Upper lobe of left lung (tissue), 4 donors: ENCODE measurements at regions not wholly inside any gene's neighbourhood (a gene's known extent, or its start where the extent isn't known, plus 50 kb on each side); places are given as distances from the start of the nearest gene placed in this dataset.
"Not testable (repeated sequence)": the region's sequence is repeated elsewhere in the genome, so short reads cannot be mapped to it uniquely, and the experiment has no call there.

ENCODE experiments used
- POLR2A ChIP-seq, 4 donors: fragments of 450-650 bp; IDR thresholded peaks; one replicate each; pipeline ENCODE4 v1.5.1; 2016 to 2017; ENCODE audit warnings: antibody characterized with exemption in 4 of 4, mild to moderate bottlenecking in 2 of 4
- POLR2AphosphoS5 ChIP-seq, 2 donors: sonication (generic); formaldehyde crosslinking; IDR thresholded peaks; one replicate each; pipeline ENCODE4 v1.5.1; 2017; ENCODE audit warnings: antibody characterized with exemption in 2 of 2
- TF ChIP-seq, protein P1 (sequence below), 6 experiments: fragments of 450-650 bp in 4 of 6; fragments of 200-600 bp in 2 of 6; sonication (generic) in 2 of 6; IDR thresholded peaks; one replicate each; pipeline ENCODE4 v1.5.1; 2016 to 2019; ENCODE audit warnings: antibody characterized with exemption in 6 of 6

DNA sequence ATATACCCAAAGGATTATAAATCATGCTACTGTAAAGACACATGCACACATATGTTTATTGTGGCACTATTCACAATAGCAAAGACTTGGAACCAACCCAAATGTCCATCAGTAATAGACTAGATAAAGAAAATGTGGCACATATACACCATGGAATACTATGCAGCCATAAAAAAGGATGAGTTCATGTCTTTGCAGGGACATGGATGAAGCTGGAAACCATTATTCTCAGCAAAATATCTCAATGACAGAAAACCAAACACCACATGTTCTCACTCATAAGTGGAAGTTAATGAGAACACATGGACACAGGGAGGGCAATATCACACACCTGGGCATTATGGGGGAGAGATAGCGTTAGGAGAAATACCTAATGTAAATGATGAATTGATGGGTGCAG is 323.8 kb upstream of the POF1B start:
- TF ChIP-seq, protein P1, sequence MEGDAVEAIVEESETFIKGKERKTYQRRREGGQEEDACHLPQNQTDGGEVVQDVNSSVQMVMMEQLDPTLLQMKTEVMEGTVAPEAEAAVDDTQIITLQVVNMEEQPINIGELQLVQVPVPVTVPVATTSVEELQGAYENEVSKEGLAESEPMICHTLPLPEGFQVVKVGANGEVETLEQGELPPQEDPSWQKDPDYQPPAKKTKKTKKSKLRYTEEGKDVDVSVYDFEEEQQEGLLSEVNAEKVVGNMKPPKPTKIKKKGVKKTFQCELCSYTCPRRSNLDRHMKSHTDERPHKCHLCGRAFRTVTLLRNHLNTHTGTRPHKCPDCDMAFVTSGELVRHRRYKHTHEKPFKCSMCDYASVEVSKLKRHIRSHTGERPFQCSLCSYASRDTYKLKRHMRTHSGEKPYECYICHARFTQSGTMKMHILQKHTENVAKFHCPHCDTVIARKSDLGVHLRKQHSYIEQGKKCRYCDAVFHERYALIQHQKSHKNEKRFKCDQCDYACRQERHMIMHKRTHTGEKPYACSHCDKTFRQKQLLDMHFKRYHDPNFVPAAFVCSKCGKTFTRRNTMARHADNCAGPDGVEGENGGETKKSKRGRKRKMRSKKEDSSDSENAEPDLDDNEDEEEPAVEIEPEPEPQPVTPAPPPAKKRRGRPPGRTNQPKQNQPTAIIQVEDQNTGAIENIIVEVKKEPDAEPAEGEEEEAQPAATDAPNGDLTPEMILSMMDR (IDR thresholded peaks at IDR 0.05) = not testable (repeated sequence)
- not testable (repeated sequence) for TF ChIP-seq POLR2A, POLR2AphosphoS5 (IDR thresholded peaks at IDR 0.05)
